ENCODE measurements at regions not wholly inside any gene's neighbourhood (a gene's known extent, or its start where the extent isn't known, plus 50 kb on each side); places are given as distances from the start of the nearest gene placed in this dataset.

DNA sequence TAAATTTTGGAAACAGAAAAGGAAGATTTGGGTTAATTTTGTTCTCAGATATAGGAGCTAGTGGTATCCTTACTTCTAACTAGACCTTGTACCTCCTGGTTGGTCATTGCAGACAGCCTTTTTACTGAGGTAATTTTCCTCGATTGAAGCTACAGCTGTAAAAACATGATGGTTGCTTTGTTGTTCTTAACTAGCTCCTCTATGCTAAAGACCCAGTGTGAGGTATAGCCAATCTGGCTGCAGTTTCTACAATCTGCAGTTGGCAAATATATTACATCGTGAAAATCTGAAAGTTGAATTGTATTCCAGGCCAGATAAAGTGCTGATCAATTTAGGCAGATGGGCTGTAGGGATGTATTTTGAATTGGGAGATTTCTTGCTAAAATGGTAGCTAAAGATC lies 116.5 kb downstream of the AASDHPPT start:
- no peaks in the 10 kb centered on the region for H3K27me3 ChIP-seq (ENCODE audit: control insufficient read depth, insufficient read depth, low read length)
- no peak for DNase-seq
- intact Hi-C loops (cut with DNase I), result no loop called here
- FAIRE-seq, result no peak
- H3K9ac ChIP-seq (ENCODE audit: low read length in 3 of 3), result no peak overlapping the region
- H3K36me3 ChIP-seq (ENCODE audit: control insufficient read depth in 2 of 3, insufficient read depth in 3 of 3, low read length in 3 of 3), result no peaks in the 10 kb centered on the region
- no peaks in the 10 kb centered on the region for H3K4me1 ChIP-seq (ENCODE audit: control insufficient read depth in 2 of 3, insufficient read depth in 2 of 3, low read depth in 1 of 3, low read length in 3 of 3)
- no peak overlapping the region for H3K4me3 ChIP-seq (ENCODE audit: low read length in 3 of 3)
- no peak overlapping the region for H3K27ac ChIP-seq (ENCODE audit: low read depth in 2 of 2, low read length in 2 of 2)
- no peak for TF ChIP-seq CTCF (IDR thresholded peaks at IDR 0.05; ENCODE audit: borderline replicate concordance, extremely low read depth, insufficient read depth)
- H3K9me3 ChIP-seq (ENCODE audit: control insufficient read depth in 2 of 3, insufficient read depth in 1 of 3, low read length in 3 of 3), result no peaks in the 10 kb centered on the region

DNA sequence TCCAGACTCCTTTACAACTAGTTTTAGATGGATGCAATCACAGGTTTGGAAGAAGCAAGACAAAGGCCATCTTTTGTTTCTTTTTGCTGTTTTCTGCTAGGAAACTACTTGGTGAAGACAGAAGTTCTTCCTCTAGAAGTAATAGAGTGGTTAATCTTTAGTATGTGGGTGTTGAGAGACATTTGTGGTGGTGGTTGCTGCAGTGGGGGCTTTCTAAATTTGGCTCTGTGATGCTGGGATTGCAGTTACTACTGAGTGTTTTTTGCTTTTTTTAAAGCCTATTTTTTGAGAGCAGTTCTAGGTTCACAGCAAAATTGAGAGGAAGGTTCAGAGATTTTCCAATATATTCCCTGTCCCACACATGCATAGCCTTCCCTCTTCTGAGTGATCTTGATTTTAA lies 120.0 kb downstream of the AASDHPPT start:
- intact Hi-C loops (cut with DNase I), result no loop called here
- no peaks in the 10 kb centered on the region for H3K27me3 ChIP-seq (ENCODE audit: control insufficient read depth, insufficient read depth, low read length)
- FAIRE-seq (no peak), DNase-seq (no peak)
- H3K9ac ChIP-seq (ENCODE audit: low read length in 3 of 3), result no peak overlapping the region
- no peak overlapping the region for H3K27ac ChIP-seq (ENCODE audit: low read depth in 2 of 2, low read length in 2 of 2)
- H3K4me3 ChIP-seq (ENCODE audit: low read length in 3 of 3), result no peak overlapping the region
- no peaks in the 10 kb centered on the region for H3K9me3 ChIP-seq (ENCODE audit: control insufficient read depth in 2 of 3, insufficient read depth in 1 of 3, low read length in 3 of 3)
- H3K36me3 ChIP-seq (ENCODE audit: control insufficient read depth in 2 of 3, insufficient read depth in 3 of 3, low read length in 3 of 3), result no peaks in the 10 kb centered on the region
- H3K4me1 ChIP-seq (ENCODE audit: control insufficient read depth in 2 of 3, insufficient read depth in 2 of 3, low read depth in 1 of 3, low read length in 3 of 3), result no peaks in the 10 kb centered on the region
- no peak for TF ChIP-seq CTCF (IDR thresholded peaks at IDR 0.05; ENCODE audit: borderline replicate concordance, extremely low read depth, insufficient read depth)

DNA sequence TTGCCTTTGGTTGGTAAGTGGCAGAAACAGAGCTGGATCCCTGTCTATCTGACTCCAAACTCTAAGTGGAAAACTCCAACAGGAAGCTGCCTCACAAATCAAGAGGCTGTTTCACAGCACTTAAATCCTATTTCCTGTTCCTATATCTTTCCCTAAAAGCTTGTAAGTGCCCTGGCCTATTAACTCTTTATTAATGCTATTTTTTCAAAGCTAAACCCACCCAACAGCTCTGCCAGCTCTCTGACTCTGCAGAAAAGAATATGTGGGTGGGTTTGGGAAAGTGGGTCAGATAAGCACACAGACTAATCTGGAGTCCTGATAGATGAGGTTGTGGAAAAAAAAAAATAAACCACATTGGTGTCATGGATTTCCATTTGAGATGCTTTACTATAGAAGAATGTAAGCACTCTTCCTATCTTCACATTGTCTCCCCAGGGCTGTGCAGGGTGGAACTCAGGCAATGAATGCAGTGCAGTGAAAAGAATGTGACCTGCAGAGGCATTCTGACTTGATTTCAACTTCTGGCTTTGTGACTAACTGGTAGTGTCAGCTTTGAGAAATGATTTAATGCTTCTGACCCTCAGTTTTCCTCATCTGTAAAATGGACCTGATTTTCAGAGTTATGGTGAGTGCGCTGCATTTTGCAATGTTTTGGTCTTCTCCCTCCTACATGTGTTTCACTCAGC lies 125.6 kb downstream of the AASDHPPT start:
- Histone ChIP-seq H3K27me3 (ENCODE audit: control insufficient read depth, insufficient read depth, low read length) (no peaks in the 10 kb centered on the region), H3K4me3 (ENCODE audit: low read length in 3 of 3) (no peak overlapping the region), H3K4me1 (ENCODE audit: control insufficient read depth in 2 of 3, insufficient read depth in 2 of 3, low read depth in 1 of 3, low read length in 3 of 3) (peaks cover 0 to 10% (median under 1%) of the 10 kb centered on the region in 3 donors), H3K9ac (ENCODE audit: low read length in 3 of 3) (no peak overlapping the region), H3K9me3 (ENCODE audit: control insufficient read depth in 2 of 3, insufficient read depth in 1 of 3, low read length in 3 of 3) (no peaks in the 10 kb centered on the region), H3K27ac (ENCODE audit: low read depth in 2 of 2, low read length in 2 of 2) (no peak overlapping the region), H3K36me3 (ENCODE audit: control insufficient read depth in 2 of 3, insufficient read depth in 3 of 3, low read length in 3 of 3) (no peaks in the 10 kb centered on the region)
- TF ChIP-seq CTCF (IDR thresholded peaks at IDR 0.05; ENCODE audit: borderline replicate concordance, extremely low read depth, insufficient read depth), result no peak
- FAIRE-seq (no peak), DNase-seq (peak in 1 of 5 donors; percentile 13)
- intact Hi-C loops (cut with DNase I), result no loop called here

- no peaks in the 10 kb centered on the region for H3K27me3 ChIP-seq (ENCODE audit: control insufficient read depth, insufficient read depth, low read length)
- no peak overlapping the region for H3K4me3 ChIP-seq (ENCODE audit: low read length in 3 of 3)
- H3K9me3 ChIP-seq (ENCODE audit: control insufficient read depth in 2 of 3, insufficient read depth in 1 of 3, low read length in 3 of 3), result no peaks in the 10 kb centered on the region
- H3K4me1 ChIP-seq (ENCODE audit: control insufficient read depth in 2 of 3, insufficient read depth in 2 of 3, low read depth in 1 of 3, low read length in 3 of 3), result peaks cover 3 to 20% (median 5%) of the 10 kb centered on the region in 3 donors
- no peak overlapping the region for H3K27ac ChIP-seq (ENCODE audit: low read depth in 2 of 2, low read length in 2 of 2)
- TF ChIP-seq CTCF (IDR thresholded peaks at IDR 0.05; ENCODE audit: borderline replicate concordance, extremely low read depth, insufficient read depth), result no peak
- DNase-seq (peak; percentile 37 to 90 (median 82)), FAIRE-seq (no peak)
- H3K36me3 ChIP-seq (ENCODE audit: control insufficient read depth in 2 of 3, insufficient read depth in 3 of 3, low read length in 3 of 3), result no peaks in the 10 kb centered on the region
- intact Hi-C loops (cut with DNase I), result no loop called here
- no peak overlapping the region for H3K9ac ChIP-seq (ENCODE audit: low read length in 3 of 3)
Observed at GRCh38 chr11:106208760-106209159, 131.3 kb downstream of the AASDHPPT start.

Measured in kidney (tissue), 13 donors.